GM21526 (cell line): ENCODE measurements at regions not wholly inside any gene's neighbourhood (a gene's known extent, or its start where the extent isn't known, plus 50 kb on each side); places are given as distances from the start of the nearest gene placed in this dataset.
"Not testable (repeated sequence)": the region's sequence is repeated elsewhere in the genome, so short reads cannot be mapped to it uniquely, and the experiment has no call there.

ENCODE experiments used
- ATAC-seq: cut with Tn5 transposase; IDR thresholded peaks from one replicate; pipeline ENCODE4 v1.9.1; 2021; ENCODE audit warnings: moderate library complexity; ENCODE audit not compliant: unreplicated experiment, low FRiP score

DNA sequence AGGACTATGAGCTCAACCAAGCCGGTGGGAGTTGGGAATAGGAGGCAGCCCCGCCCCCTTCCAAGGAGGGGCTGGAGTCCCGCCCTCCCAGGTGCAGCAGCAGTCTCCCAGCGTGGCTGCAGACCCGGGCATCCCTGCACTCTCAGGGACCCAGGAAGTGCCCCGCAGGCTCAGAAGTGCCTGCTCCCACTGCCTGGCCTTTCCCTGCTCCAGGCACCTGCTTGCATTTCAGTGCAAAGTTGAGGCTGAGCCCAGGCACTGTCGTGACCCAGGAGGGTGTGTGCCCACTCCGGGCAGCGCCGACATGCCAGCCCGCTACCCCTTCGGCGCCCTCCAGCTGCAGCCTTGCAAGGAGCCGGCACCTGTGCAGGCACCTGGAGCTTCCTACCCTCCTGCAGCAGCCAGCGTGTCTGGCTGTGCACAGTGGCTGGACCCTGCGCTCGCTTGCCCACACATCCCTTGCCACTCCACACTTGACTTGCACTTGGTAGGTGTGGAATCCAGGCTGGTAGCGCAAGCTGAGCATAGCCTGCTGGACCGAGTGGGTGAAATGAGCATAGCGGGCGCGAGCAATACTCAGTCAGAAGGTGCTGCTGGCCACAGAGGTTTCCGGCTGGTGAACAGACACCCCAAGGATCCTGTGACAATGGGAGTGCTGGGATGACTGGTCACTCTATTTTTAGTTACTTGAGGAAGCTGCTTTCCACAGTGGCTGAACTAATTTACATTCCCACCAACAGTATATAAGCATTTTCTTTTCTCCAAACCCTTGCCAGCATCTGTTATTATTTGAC lies 236.3 kb downstream of the PCDH10 start:
- ATAC-seq = no peak

DNA sequence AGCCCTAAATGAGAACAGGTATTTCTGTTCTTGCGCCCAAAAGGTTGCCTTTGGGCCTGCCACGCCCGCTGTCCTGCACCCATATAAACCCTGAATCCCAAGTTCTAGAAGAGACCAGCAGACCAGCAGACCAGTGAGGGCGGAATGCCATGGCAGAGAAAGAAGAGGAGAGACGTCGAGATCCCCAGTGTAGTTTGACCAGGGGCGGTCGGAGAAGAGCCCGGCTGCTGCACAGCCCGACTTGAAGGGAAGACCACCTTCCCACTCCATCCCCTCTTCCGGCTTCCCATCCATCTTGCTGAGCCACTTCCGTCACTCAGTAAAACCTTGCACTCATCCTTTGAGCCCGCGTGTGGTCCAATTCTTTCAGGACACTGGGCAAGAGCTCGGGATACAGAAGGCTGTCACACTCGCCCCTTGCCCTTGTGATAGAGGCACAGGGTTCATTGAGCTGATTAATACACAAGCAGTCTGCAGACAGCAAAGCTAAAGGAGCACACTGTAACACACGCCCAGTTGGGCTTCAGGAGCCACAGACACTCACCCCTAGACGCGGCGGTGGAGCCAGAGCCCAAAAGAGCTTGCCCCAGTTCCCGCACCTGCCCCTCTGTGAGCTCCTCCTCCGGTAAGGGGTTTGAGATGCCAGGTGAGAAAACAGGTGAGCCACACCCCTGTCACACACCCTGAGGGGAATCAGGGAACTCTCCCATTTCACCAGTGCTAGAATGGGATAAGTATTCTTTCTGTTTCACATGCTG lies 230.8 kb downstream of the PCDH10 start:
- no peak for ATAC-seq

DNA sequence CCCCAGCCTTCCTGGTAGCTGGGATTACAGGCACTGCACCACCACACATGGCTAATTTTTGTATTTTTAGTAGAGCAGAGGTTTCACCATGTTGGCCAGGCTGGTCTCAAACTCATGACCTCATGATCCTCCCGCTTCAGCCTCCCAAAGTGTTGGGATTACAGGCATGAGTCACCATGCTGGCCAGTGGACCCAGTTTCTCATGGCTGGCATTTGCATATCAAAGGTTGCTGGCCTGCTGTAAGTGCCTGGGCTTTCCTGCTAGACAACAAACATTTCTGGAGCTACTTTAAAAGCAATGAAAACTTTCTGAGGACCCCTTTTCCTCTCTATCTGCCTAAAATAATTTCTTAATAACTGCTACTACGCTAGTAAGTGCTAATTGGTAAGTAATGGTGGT lies 228.2 kb downstream of the PCDH10 start:
- ATAC-seq = no peak

DNA sequence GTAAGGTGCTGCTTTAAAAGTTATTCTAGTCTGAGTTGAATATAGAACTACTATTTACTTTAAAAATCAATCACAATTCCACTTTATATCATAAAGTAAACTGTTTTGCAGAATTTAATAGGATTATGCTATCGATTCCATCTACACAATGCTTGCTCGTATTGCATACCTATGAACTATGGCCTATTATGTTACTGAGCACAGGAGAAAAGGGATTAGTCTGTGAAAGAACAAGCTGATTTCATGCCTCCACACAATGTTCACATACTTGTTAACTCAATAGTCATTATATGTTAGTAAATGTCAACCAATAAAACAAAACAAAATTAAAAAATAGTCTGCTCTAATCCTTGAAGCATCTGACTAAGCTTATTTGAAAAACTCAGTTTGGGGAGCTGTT lies 223.6 kb downstream of the PCDH10 start:
- no peak for ATAC-seq

DNA sequence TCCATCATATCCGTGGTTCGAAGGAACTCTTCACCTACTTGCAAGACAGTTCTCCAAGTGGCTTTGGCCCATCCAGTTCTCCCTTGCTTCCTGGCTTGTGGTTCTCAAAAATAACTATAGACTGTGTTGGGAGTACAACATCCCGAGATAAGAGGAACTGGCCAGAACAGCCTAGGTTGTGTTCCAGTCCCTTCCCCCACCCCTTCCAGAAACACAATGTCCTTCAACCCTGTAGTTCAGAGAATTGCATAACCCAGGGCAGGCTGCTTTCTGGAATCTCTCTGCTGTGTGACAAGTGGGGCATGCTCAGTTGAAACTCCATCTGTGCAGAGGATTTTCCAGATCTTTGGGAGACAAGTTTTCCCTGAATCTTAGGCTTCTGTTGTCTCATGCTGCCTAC lies 206.5 kb downstream of the PCDH10 start:
- ATAC-seq = no peak

DNA sequence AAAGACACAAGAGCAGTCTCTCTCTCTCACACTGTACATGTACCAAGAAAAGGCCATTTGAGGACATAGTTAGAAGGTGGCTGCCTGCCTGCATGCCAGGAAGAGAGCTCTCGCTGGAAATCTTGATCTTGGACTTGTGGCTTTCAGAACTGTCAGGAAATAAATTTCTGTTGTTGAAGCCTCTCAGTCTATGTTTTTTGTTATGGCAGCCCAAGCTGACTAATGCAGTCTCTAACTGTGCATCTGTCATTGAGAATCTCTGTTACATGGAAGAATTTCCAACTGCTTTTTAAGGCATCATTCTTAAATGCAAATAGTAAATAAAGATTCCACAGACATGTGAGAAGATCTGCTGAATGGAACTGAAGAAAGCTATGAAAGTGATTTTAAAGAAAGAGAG lies 198.3 kb downstream of the PCDH10 start:
- ATAC-seq = no peak

DNA sequence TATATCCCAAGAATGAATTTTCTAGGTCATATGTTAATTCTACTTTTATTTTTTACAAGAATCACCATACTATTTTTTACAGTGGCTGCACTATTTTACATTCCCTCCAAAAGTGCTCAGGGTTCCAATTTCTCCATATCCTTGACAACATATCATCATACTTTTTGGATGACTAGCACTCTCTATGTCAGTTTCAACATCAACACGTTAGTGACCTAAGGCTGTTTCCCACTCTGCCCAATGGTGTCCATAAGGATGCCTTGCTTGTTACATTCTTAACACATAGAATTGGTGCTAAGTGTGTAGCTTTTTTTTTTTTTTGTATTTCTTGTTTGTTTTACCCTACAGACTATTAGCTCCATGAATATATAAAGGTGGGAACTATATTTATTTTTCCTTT lies 175.4 kb downstream of the PCDH10 start:
- no peak for ATAC-seq

DNA sequence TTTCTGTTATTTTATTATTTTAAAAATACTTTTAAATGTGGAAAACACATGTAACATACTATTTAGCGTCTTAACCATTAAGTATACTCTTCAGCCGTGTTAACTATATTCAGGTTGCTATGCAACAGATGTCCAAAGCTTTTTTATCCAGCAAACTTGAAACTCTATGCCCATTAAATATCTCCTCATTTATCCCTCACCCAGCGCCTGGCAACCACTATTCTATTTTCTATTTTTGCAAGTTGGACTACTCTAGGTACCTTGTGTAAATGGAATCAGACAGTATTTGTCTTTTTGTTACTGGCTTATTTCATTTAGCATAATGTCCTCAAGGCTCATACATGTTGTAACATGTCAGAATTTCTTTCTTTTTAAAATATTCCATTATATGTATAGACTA lies 174.6 kb downstream of the PCDH10 start:
- ATAC-seq = no peak

DNA sequence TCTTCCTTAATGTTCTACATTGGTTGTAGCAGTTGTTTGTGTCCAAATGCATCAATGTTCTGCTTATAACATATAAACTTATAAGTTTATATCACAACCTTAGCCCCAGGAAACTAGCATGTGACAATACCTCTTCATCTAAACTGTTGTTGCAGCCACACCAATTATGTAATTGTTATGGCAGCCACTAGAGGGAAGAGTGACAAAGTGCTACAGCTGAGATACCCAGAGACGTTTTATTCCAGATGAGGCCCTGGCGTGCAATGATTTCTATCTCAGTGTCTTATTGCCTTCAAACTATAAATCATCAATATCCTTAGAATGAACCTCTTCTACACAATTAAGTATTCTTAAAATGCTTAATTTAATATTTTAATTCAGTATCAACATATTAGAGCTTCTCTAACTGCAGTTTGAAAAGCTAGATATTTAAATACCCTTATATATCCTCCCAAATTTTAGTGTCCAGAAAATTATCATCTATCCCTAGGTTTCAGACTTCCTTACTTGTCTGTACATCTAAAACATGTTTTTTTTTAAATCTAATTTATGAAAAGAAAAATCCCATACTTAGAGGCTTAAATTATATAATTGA lies 171.6 kb downstream of the PCDH10 start:
- no peak for ATAC-seq

DNA sequence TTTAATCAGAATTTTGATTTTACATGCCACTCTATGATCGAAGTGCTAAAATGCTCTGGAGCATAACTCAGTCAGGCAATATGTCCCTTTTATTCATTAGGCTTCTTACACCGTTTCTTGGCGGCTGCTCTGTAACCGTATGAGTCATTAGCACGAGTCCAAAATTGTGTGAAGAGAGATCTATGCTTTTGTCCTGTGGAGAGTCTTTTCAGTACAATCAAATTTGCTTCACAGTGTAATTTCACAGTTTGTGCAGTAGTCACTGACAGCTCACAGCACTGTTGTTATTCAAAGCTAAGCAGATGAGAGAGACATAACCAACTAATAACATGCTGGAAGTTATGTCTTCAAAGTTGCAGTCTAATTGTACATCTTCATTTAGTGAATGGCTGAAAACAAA lies 167.8 kb downstream of the PCDH10 start:
- ATAC-seq = no peak

DNA sequence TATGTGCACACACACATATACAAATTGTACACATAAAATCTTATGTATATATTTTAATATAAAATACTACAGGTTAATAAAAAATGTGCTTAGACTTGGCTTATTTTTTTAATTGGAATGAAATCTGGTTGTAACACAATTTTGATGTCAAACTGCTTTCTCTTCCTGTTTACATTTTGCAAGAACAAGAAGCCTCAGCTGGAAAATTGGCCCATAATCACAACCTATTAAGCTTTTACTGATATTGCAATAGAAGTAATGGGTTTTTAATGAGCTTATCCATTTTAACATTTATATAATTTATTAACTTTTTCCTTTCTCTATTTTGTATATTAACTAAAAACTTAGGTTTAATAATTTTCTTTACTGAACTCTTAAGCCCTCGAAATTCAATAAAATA lies 165.9 kb downstream of the PCDH10 start:
- ATAC-seq = no peak

DNA sequence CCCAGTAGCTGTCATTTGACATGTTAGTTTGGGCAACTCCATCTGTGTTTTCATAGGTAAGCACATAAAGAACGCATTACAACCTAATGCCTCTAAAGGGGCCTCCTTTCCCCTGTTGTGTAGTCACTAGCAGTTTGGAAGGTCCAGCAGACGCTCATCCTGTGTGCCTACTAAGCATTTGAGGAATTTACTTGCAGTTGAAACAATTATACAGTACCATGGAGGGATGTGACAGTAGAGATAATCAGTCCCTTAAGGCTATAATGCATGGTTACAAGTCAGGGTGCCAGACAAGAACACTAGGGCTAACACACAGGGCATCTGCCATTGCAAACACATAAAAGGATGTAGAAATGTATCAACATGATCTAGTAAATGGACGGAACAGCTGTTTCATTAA lies 138.3 kb downstream of the PCDH10 start:
- ATAC-seq = no peak

DNA sequence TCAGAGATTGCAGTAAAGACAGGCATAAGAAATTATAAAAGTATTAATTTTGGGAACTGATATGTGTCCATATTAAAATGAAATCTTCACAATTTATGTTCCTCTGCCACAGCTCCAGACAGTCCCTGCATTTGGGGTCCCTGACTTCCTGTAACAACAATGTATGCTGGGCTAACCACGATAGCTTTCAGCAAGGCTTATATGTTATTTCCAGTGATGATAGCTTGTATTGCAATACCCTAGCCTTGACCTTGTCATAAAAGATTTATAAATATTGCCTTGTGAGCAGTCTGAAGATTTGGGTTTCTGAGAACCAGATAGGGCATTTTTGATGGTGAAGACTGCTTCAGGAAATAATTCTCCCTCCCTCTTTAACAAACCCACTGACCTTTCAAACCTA lies 129.5 kb downstream of the PCDH10 start:
- no peak for ATAC-seq

DNA sequence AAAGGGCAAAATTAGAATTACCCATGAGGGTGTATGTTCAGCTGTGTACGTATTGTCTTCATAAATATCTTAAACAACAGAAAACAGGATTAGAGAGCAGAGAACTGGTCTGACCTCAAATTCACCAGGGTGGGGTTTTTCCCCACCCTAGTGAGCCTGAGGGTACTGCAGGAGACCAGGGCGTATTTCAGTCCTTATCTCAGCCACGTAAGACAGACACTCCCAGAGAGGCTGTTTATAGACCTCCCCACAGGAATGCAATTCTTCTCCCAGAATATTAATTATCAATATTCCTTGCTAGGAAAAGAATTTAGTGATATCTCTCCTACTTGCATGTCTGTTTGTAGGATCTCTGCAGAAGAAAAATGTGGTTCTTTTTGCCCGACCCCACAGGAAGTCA lies 128.8 kb downstream of the PCDH10 start:
- ATAC-seq = not testable (repeated sequence)

DNA sequence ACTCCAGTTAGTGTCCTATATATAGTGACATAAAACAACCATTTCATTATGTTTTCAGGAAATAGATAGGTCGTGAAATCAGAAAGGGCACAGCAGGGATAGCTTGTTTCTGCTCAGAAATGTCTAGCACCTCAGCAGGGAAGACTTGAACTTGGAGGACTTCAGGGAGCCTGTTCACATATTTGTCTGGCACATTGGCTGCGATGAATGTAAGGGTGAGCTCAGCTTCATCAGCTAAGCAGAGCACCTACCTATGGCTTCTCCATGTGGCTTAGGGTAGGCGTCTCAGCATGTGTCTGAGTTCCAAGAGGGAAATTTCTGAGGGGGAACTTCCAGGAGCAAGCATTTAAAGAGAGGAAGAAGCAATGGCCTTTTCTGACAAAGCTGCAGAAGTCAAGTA lies 126.2 kb downstream of the PCDH10 start:
- ATAC-seq = no peak

DNA sequence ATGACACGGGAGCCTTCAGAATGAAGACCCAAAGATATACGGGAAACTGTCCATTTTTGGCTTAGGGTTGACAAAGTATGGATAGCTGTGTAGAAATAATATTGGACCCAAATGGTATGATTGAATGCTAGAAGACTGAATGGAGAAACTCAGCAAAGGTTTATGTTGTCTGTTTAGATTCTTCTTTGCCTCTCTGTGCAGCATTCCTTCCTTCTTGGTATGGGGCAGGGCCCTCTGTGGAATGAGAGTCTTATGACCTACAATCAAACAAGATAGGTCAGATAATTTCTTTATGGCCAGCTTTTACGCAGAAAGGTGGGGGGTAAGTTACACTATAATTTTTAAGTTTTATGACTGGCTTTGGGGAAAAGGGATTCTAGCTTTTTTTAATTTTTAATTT lies 124.3 kb downstream of the PCDH10 start:
- ATAC-seq = no peak

DNA sequence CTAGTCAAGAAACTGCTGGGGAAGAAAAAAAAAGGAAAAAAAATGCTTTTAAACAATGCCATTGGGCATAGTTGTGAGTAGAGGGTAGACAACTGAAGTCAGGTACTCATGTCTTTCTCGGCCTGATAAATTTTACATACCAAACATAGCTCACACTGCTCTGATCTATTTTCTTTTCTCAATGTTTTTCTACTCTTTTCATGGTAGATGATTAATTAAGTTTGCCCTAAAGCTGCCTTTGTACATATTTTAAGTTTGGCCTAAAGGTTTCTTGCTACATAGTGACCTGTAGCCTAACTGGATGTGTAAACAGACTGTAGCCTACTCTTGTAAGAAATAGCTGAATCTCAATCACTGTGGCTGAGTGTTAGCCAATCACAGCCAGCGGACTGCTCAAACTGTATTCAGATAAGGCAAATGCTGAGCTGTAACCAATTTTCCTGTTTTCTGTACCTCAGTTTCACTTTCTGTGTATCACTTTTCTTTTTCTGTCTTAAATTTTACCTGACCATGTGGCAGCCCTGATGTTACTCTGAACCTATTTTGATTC lies 121.0 kb downstream of the PCDH10 start:
- ATAC-seq = no peak

DNA sequence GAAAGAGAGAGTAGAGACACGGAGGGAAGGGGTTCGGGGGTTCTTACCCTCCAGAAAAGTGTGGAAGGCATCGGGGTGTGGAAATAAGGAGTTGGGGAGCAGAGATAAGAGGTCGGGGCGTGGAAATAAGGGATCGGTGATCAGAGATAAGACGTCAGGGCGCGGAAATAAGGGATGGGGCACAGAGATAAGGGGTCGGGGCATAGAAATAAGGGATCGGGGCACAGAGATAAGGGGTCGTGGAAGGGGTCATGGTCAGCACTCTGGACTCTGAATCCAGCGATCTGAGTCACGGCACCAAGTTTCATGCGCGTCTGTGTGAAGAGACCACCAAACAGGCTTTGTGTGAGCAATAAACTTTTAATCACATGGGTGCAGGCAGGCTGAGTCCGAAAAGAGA lies 119.1 kb downstream of the PCDH10 start:
- ATAC-seq = no peak

DNA sequence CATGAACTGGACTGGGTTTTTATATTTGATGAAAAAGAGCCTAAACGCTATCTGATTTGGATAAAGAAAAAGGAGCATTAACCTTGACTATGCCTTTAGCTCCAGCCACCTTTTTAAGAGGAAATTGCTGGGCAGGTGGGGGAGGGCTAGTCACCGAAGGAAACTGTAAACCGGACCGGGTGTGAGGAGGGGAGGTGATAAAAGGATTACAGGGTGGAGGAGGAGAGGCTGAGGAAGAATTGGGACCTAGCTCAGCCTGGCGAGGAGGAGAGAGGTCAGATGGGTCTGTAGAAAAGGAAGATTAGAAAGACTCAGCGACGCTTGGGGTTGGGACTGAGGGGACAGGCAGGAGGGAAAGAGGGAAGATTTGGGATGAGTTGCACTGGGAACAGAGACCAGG lies 118.4 kb downstream of the PCDH10 start:
- ATAC-seq = not testable (repeated sequence)

DNA sequence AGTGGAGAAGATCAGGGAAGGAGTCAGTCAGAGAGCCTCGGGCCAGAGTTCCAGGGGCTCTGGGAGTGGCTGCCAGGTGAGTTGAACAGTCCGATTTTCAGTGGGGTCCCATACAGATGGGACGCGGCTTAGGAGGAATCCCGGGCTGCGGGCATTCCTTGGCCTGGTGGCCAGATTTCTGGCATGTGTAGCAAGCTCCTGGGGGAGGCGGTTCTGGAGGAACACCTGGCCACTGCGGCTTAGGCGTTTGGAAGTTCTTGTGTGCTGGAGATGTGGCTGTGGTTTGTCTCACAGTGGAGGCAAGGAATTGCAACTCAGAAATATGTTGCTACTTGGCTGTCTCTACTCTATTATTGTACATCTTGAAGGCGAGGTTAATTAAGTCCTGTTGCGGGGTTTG lies 117.9 kb downstream of the PCDH10 start:
- not testable (repeated sequence) for ATAC-seq

DNA sequence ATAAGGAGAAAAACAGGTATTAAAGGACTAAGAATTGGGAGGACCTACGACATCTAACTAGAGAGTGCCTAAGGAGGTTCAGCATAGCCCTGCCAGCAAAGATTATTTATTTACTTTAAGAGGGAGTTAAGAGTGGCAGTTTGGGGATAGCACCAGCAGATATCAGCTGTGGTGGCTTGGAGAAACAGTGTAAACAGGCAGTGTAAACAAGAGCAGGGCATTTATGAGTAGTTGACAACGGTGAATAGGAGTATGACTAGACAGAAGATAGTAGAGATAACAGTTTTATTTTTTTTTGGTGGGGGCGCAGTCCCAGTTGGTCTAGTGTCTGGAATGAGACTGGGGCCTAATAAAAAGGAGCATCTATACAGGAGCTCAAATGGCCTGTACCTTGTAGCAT lies 115.2 kb downstream of the PCDH10 start:
- ATAC-seq = not testable (repeated sequence)
